SK-N-SH (cell line): ENCODE measurements at regions not wholly inside any gene's neighbourhood (a gene's known extent, or its start where the extent isn't known, plus 50 kb on each side); places are given as distances from the start of the nearest gene placed in this dataset.

ENCODE experiments used
- CHD2 ChIP-seq: fragments of 150-350 bp; IDR thresholded peaks from 2 replicates; pipeline ENCODE4 v1.6.1; 2018; ENCODE audit warnings: low read length; ENCODE audit not compliant: partially characterized antibody
- CTCF ChIP-seq: fragments of 200-600 bp; sonication (generic); IDR thresholded peaks from 2 replicates; pipeline ENCODE4 v1.6.1; 2017; ENCODE audit warnings: antibody characterized with exemption, mild to moderate bottlenecking, moderate library complexity
- EP300 ChIP-seq, 2 experiments: IDR thresholded peaks; 2 replicates each; pipeline versions ENCODE4 v1.4.0 to v1.6.1; 2012; ENCODE audit warnings: borderline replicate concordance in 1 of 2, low read depth in 1 of 2, low read length in 1 of 2
- POLR2AphosphoS5 ChIP-seq: IDR thresholded peaks from 2 replicates; pipeline ENCODE4 v1.6.1; 2012; ENCODE audit warnings: low read depth, low read length
- RAD21 ChIP-seq: IDR thresholded peaks from 2 replicates; pipeline ENCODE4 v1.6.1; 2012; ENCODE audit warnings: mild to moderate bottlenecking, low read length
- TCF12 ChIP-seq: IDR thresholded peaks from 2 replicates; pipeline ENCODE4 v1.4.0; 2012
- TF ChIP-seq, protein P1 (sequence below): fragments of 150-350 bp; IDR thresholded peaks from 2 replicates; pipeline ENCODE4 v1.6.1; 2017; ENCODE audit warnings: antibody characterized with exemption, low read length, low read depth, borderline replicate concordance

- TF ChIP-seq POLR2AphosphoS5 (no peak), RAD21 (no peak), TCF12 (no peak), CTCF (no peak), EP300 (IDR thresholded peaks at IDR 0.05; ENCODE audit: borderline replicate concordance in 1 of 2, low read depth in 1 of 2, low read length in 1 of 2) (no peak), CHD2 (no peak)
- TF ChIP-seq, protein P1, sequence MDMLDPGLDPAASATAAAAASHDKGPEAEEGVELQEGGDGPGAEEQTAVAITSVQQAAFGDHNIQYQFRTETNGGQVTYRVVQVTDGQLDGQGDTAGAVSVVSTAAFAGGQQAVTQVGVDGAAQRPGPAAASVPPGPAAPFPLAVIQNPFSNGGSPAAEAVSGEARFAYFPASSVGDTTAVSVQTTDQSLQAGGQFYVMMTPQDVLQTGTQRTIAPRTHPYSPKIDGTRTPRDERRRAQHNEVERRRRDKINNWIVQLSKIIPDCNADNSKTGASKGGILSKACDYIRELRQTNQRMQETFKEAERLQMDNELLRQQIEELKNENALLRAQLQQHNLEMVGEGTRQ = no peak
These were observed 51.3 kb upstream of the CLDN18 start for GRCh38 chr3:137958636-137959035.
